ENCODE measurements at regions not wholly inside any gene's neighbourhood (a gene's known extent, or its start where the extent isn't known, plus 50 kb on each side); places are given as distances from the start of the nearest gene placed in this dataset.
A peak's percentile ranks its signal among the peaks of the same experiment; 100 is the strongest.

DNA sequence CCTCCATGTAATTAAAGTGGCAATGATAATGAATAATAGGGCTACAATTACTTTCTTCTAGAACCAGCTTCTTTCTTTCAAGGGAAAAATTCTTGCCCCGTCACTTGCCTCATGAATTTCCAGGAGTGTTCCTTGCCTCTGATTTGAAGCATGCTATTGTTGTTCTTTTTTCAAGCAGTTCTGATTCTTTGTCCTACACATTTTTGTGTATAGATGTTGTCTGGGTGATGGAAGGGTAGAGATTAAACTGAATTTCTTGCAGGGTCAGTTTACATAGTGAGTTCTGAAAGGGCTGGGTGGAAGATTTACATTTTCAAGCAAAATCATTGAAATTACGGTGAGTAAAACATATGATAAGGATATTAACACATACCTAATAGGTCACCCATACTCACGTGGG is 107.0 kb upstream of the TENM3 start:
- Histone ChIP-seq H3K4me3 (ENCODE audit: low read depth, low read length, poor library complexity, severe bottlenecking) (no peak overlapping the region), H3K27ac (ENCODE audit: low read depth, low read length, poor library complexity, severe bottlenecking) (no peak overlapping the region), H3K9me3 (ENCODE audit: low read depth, low read length, poor library complexity, severe bottlenecking) (no peaks in the 10 kb centered on the region), H3K36me3 (ENCODE audit: insufficient read depth, low read length, poor library complexity, severe bottlenecking) (no peaks in the 10 kb centered on the region), H3K4me1 (ENCODE audit: insufficient read depth, low read length, poor library complexity, severe bottlenecking) (peaks cover 29% of the 10 kb centered on the region), H3K27me3 (replicated peaks; ENCODE audit: insufficient read depth, low read depth, low read length, poor library complexity) (no peaks in the 10 kb centered on the region)
- DNase-seq (ENCODE audit: low spot score) = no peak
- TF ChIP-seq, protein P1, sequence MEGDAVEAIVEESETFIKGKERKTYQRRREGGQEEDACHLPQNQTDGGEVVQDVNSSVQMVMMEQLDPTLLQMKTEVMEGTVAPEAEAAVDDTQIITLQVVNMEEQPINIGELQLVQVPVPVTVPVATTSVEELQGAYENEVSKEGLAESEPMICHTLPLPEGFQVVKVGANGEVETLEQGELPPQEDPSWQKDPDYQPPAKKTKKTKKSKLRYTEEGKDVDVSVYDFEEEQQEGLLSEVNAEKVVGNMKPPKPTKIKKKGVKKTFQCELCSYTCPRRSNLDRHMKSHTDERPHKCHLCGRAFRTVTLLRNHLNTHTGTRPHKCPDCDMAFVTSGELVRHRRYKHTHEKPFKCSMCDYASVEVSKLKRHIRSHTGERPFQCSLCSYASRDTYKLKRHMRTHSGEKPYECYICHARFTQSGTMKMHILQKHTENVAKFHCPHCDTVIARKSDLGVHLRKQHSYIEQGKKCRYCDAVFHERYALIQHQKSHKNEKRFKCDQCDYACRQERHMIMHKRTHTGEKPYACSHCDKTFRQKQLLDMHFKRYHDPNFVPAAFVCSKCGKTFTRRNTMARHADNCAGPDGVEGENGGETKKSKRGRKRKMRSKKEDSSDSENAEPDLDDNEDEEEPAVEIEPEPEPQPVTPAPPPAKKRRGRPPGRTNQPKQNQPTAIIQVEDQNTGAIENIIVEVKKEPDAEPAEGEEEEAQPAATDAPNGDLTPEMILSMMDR (conservative IDR thresholded peaks at IDR 0.05; ENCODE audit: low read depth, low read length) = no peak
- TF ChIP-seq EZH2 (IDR thresholded peaks at IDR 0.05; ENCODE audit: borderline replicate concordance, low read depth, low read length, poor library complexity, severe bottlenecking) = no peak
- no TSS peak for BruUV-seq (replicated peaks)
- POLR2A ChIA-PET (ENCODE audit: low non-redundant PET) = no interaction called here
- intact Hi-C loops (cut with micrococcal nuclease; ENCODE audit: unreplicated experiment) = loop anchor here (10.0 kb wide), 2 partner anchors 309 to 419 kb away; no protein-coding TSS in a partner anchor
- CTCF ChIA-PET = no interaction called here

DNA sequence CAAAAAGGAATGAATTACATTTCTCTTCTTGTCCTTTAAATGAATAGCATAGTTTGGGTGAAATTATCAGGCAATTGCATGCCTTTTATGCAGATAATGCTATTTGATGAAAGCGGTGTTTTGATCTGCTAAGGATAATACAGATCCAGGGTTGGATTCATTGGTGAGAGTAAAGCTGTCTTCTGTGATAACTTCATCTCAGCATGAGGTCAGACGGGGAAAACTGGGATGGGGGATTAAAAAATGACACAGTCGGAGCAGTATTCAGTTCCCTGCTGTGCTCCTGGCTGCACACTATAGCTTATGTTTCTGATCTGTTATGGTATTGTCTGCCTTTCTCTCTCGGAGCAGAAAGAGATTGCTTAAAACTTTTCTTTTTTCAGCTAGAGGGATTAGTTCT is 105.9 kb upstream of the TENM3 start:
- no peaks in the 10 kb centered on the region for H3K27me3 ChIP-seq (replicated peaks; ENCODE audit: insufficient read depth, low read depth, low read length, poor library complexity)
- H3K36me3 ChIP-seq (ENCODE audit: insufficient read depth, low read length, poor library complexity, severe bottlenecking) = no peaks in the 10 kb centered on the region
- no peak overlapping the region for H3K4me3 ChIP-seq (ENCODE audit: low read depth, low read length, poor library complexity, severe bottlenecking)
- TF ChIP-seq, protein P1 (conservative IDR thresholded peaks at IDR 0.05; ENCODE audit: low read depth, low read length) = no peak
- TF ChIP-seq EZH2 (IDR thresholded peaks at IDR 0.05; ENCODE audit: borderline replicate concordance, low read depth, low read length, poor library complexity, severe bottlenecking) = no peak
- ChIA-PET CTCF (interaction anchor here (0.5 kb wide), 1 partner anchor 319 kb away, joined by 3 read pairs; no protein-coding TSS in a partner anchor), POLR2A (ENCODE audit: low non-redundant PET) (no interaction called here)
- peaks cover 29% of the 10 kb centered on the region for H3K4me1 ChIP-seq (ENCODE audit: insufficient read depth, low read length, poor library complexity, severe bottlenecking)
- intact Hi-C loops (cut with micrococcal nuclease; ENCODE audit: unreplicated experiment) = loop anchor here (10.0 kb wide), 2 partner anchors 307 to 417 kb away; no protein-coding TSS in a partner anchor
- DNase-seq (ENCODE audit: low spot score) = peak; percentile 83
- H3K27ac ChIP-seq (ENCODE audit: low read depth, low read length, poor library complexity, severe bottlenecking) = no peak overlapping the region
- no TSS peak for BruUV-seq (replicated peaks)
- no peaks in the 10 kb centered on the region for H3K9me3 ChIP-seq (ENCODE audit: low read depth, low read length, poor library complexity, severe bottlenecking)

DNA sequence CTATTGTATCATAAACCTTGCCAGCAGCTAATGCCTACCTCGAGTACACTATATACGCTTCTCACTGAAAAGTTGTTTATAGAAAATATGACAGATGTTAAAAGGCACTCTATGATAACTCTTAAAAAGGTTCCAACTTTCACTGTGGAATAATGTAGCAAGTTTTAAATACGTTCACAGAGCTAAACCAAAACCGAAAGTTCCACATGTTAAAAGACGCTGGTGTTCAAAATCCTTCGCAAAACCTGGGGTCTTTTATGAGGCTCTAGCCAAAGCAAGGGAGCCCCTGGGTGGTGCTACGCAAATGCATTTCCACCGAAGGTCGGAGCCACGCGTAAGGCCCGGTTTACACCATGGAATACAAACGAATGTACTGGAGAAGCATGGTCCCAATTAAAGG is 103.7 kb upstream of the TENM3 start:
- DNase-seq (ENCODE audit: low spot score) = no peak
- intact Hi-C loops (cut with micrococcal nuclease; ENCODE audit: unreplicated experiment) = loop anchor here (10.0 kb wide), 2 partner anchors 305 to 415 kb away; no protein-coding TSS in a partner anchor
- no TSS peak for BruUV-seq (replicated peaks)
- peaks cover 33% of the 10 kb centered on the region for H3K4me1 ChIP-seq (ENCODE audit: insufficient read depth, low read length, poor library complexity, severe bottlenecking)
- H3K4me3 ChIP-seq (ENCODE audit: low read depth, low read length, poor library complexity, severe bottlenecking) = no peak overlapping the region
- no peaks in the 10 kb centered on the region for H3K9me3 ChIP-seq (ENCODE audit: low read depth, low read length, poor library complexity, severe bottlenecking)
- H3K36me3 ChIP-seq (ENCODE audit: insufficient read depth, low read length, poor library complexity, severe bottlenecking) = no peaks in the 10 kb centered on the region
- no peak overlapping the region for H3K27ac ChIP-seq (ENCODE audit: low read depth, low read length, poor library complexity, severe bottlenecking)
- TF ChIP-seq, protein P1 (conservative IDR thresholded peaks at IDR 0.05; ENCODE audit: low read depth, low read length) = no peak
- no peak for TF ChIP-seq EZH2 (IDR thresholded peaks at IDR 0.05; ENCODE audit: borderline replicate concordance, low read depth, low read length, poor library complexity, severe bottlenecking)
- no peaks in the 10 kb centered on the region for H3K27me3 ChIP-seq (replicated peaks; ENCODE audit: insufficient read depth, low read depth, low read length, poor library complexity)
- ChIA-PET POLR2A (ENCODE audit: low non-redundant PET) (no interaction called here), CTCF (no interaction called here)
